ENCODE measurements at regions not wholly inside any gene's neighbourhood (a gene's known extent, or its start where the extent isn't known, plus 50 kb on each side); places are given as distances from the start of the nearest gene placed in this dataset.

DNA sequence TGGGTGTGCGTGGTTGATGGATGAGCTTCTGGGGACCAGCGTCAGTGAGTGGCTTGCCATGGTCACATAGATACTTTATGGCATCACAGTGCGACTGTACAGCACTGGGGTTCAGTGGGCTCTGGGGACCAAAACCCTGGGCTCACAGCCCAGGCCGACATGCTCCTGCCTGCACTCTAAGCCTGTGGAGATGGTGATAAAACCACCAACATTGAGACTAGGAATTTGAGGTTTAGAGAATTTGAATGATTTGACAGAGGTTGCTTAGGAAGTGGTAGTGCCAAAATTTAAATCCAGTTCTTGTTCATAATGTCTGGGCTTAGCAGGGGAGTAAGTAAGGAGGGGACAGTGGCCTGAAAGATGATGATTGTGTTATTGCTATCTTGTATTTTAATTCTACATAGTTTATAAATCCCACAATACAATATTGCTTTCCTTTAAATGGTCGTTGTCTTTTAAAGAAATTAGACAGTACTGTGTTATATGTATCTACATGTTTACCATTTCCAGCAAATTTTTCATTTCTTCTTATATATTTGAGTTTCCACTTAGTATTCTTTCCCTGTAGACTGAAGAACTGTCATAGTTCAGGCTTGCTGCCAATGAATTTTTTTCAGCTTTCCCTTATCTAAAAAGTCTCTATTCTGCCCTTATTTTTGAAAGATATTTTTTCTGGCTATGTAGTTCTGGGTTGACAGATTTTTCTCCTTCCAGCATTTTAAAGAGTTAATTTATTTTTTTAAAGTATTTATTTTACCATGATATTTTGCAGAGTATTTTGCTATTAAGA is 235.4 kb upstream of the RGMA start:
- DNase-seq (ENCODE audit: low read depth, low spot score) (no peak), ATAC-seq (no peak), FAIRE-seq (no peak)
- Histone ChIP-seq H4K20me1 (ENCODE audit: control insufficient read depth, insufficient read depth) (no peaks in the 10 kb centered on the region), H3K27me3 (replicated peaks in 1 of 2; ENCODE audit: control insufficient read depth in 2 of 2, insufficient read depth in 2 of 2, low read length in 1 of 2) (no peaks in the 10 kb centered on the region), H3K4me1 (ENCODE audit: control insufficient read depth, insufficient read depth, low read length) (no peaks in the 10 kb centered on the region), H3K4me3 (no peak overlapping the region), H3K9ac (ENCODE audit: control insufficient read depth, insufficient read depth, low read length) (no peak overlapping the region), H2AFZ (ENCODE audit: control insufficient read depth, low read depth, low read length) (no peak overlapping the region), H3K9me3 (replicated peaks; ENCODE audit: control insufficient read depth, insufficient read depth, low read length) (no peaks in the 10 kb centered on the region), H3K79me2 (ENCODE audit: control insufficient read depth, insufficient read depth, low read length) (no peaks in the 10 kb centered on the region), H3K36me3 (ENCODE audit: control insufficient read depth in 2 of 2, insufficient read depth in 2 of 2, low read length in 1 of 2) (no peaks in the 10 kb centered on the region), H3K4me2 (ENCODE audit: control insufficient read depth, insufficient read depth) (no peak overlapping the region), H3K27ac (ENCODE audit: control insufficient read depth, insufficient read depth) (no peak overlapping the region)
- 7% methylated on average over 5 of the region's 5 CpGs for WGBS (ENCODE audit: insufficient coverage, insufficient replicate concordance, low lambda C conversion rate, missing lambda C conversion rate)
- ChIA-PET RAD21 (ENCODE audit: unreplicated experiment) (no interaction called here), SMC1A (ENCODE audit: uncharacterized antibody, unreplicated experiment) (no interaction called here), POLR2A (no interaction called here), CTCF (no interaction called here)
- TF ChIP-seq MYB (IDR thresholded peaks at IDR 0.05; ENCODE audit: borderline replicate concordance, low read depth, low read length) (no peak), POLR2A (IDR thresholded peaks at IDR 0.05; ENCODE audit: low read depth, low read length) (no peak), NFXL1 (IDR thresholded peaks at IDR 0.05; ENCODE audit: borderline replicate concordance) (no peak), JUND (IDR thresholded peaks at IDR 0.05; ENCODE audit: low read depth, low read length) (no peak), ATF7 (IDR thresholded peaks at IDR 0.05; ENCODE audit: low read depth) (no peak), PAX5 (IDR thresholded peaks at IDR 0.05; ENCODE audit: borderline replicate concordance, low read depth, low read length) (no peak), SREBF2 (IDR thresholded peaks at IDR 0.05; ENCODE audit: low read length) (no peak), RB1 (IDR thresholded peaks at IDR 0.05; ENCODE audit: borderline replicate concordance) (no peak), NKRF (conservative IDR thresholded peaks at IDR 0.05) (no peak), FOS (IDR thresholded peaks at IDR 0.05; ENCODE audit: borderline replicate concordance, extremely low read depth, insufficient read length) (no peak), ZNF384 (IDR thresholded peaks at IDR 0.05; ENCODE audit: borderline replicate concordance, low read depth, low read length) (no peak), CHD2 (IDR thresholded peaks at IDR 0.05; ENCODE audit: borderline replicate concordance, low read depth, low read length) (no peak), BCL11A (IDR thresholded peaks at IDR 0.05; ENCODE audit: low read depth, low read length) (no peak), SUZ12 (IDR thresholded peaks at IDR 0.05; ENCODE audit: unreplicated experiment) (no peak), ZNF207 (IDR thresholded peaks at IDR 0.05; ENCODE audit: borderline replicate concordance) (no peak), BMI1 (IDR thresholded peaks at IDR 0.05; ENCODE audit: borderline replicate concordance) (no peak), ESRRA (IDR thresholded peaks at IDR 0.05; ENCODE audit: low read length) (no peak)
- TF ChIP-seq, protein P1, sequence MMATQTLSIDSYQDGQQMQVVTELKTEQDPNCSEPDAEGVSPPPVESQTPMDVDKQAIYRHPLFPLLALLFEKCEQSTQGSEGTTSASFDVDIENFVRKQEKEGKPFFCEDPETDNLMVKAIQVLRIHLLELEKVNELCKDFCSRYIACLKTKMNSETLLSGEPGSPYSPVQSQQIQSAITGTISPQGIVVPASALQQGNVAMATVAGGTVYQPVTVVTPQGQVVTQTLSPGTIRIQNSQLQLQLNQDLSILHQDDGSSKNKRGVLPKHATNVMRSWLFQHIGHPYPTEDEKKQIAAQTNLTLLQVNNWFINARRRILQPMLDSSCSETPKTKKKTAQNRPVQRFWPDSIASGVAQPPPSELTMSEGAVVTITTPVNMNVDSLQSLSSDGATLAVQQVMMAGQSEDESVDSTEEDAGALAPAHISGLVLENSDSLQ (IDR thresholded peaks at IDR 0.05) = no peak
- BruUV-seq (replicated peaks) = no TSS peak
- intact Hi-C loops (cut with micrococcal nuclease; ENCODE audit: unreplicated experiment) = no loop called here
- in situ Hi-C loops (cut with MboI) = no loop called here

Data from GM12878 (cell line).